Prostate gland (tissue), 2 donors: ENCODE measurements at regions not wholly inside any gene's neighbourhood (a gene's known extent, or its start where the extent isn't known, plus 50 kb on each side); places are given as distances from the start of the nearest gene placed in this dataset.
A peak's percentile ranks its signal among the peaks of the same experiment; 100 is the strongest.

Source experiments
- DNase-seq: peaks from one replicate; pipeline ENCODE4 v3.0.0-alpha.2; 2019; ENCODE audit warnings: low spot score
- H3K27ac ChIP-seq, 2 donors: fragments of 200-600 bp; sonication (generic); 2 replicates each; pipeline ENCODE4 v1.5.1; 2017 to 2019
- H3K27me3 ChIP-seq: fragments of 200-600 bp; sonication (generic); replicated peaks from 2 replicates; pipeline ENCODE4 v1.5.1; 2019; ENCODE audit not compliant: insufficient read depth
- H3K36me3 ChIP-seq, 2 donors: fragments of 200-600 bp; sonication (generic); 1 replicate in 1 of 2; 2 replicates in 1 of 2; pipeline versions ENCODE4 v1.5.1 to v1.8.1; 2017 to 2019
- H3K4me1 ChIP-seq: fragments of 200-600 bp; sonication (generic); replicated peaks from 2 replicates; pipeline ENCODE4 v1.5.1; 2019
- H3K4me3 ChIP-seq, 2 donors: fragments of 200-600 bp; sonication (generic); 2 replicates each; pipeline ENCODE4 v1.5.1; 2017 to 2019
- H3K9me3 ChIP-seq: fragments of 200-600 bp; sonication (generic); 2 replicates; pipeline ENCODE4 v1.5.1; 2017
- CTCF ChIP-seq, 4 experiments: fragments of 200-600 bp in 2 of 4; fragments of 450-650 bp in 2 of 4; sonication (generic) in 2 of 4; IDR thresholded peaks; 1 replicate in 3 of 4; 2 replicates in 1 of 4; pipeline ENCODE4 v1.5.1; 2016 to 2019; ENCODE audit warnings: antibody characterized with exemption in 4 of 4, mild to moderate bottlenecking in 2 of 4, moderate library complexity in 2 of 4
- POLR2A ChIP-seq: fragments of 450-650 bp; IDR thresholded peaks from one replicate; pipeline ENCODE4 v1.6.1; 2016; ENCODE audit warnings: antibody characterized with exemption, mild to moderate bottlenecking
- POLR2AphosphoS5 ChIP-seq: sonication (generic); formaldehyde crosslinking; IDR thresholded peaks from one replicate; pipeline ENCODE4 v1.6.1; 2017; ENCODE audit warnings: antibody characterized with exemption
- WGBS: methylation state at CpG from one replicate; pipeline ENCODE4 v1.1.5; 2018; 5-methylcytosine and 5-hydroxymethylcytosine counted together
- intact Hi-C: fragments of 100-400 bp; cut with DNase I; formaldehyde crosslinking; loops from one replicate; pipeline ENCODE4 v1.14.2; 2022

GRCh38 chr3:14328422-14328821 lies 74.0 kb upstream of the SLC6A6 start:
- Histone ChIP-seq H3K9me3 (no peaks in the 10 kb centered on the region), H3K4me1 (no peaks in the 10 kb centered on the region), H3K4me3 (no peak overlapping the region), H3K27ac (no peak overlapping the region), H3K27me3 (no peaks in the 10 kb centered on the region), H3K36me3 (no peaks in the 10 kb centered on the region)
- intact Hi-C loops, result no loop called here
- 91% methylated on average over 3 of the region's 3 CpGs for WGBS
- no peak for DNase-seq
- TF ChIP-seq POLR2A (no peak), CTCF (IDR thresholded peaks at IDR 0.05) (no peak), POLR2AphosphoS5 (no peak)

- Histone ChIP-seq H3K4me3 (no peak overlapping the region), H3K36me3 (no peaks in the 10 kb centered on the region), H3K27me3 (no peaks in the 10 kb centered on the region), H3K4me1 (no peaks in the 10 kb centered on the region), H3K9me3 (no peaks in the 10 kb centered on the region), H3K27ac (no peak overlapping the region)
- intact Hi-C loops, result no loop called here
- TF ChIP-seq POLR2AphosphoS5 (peak; percentile 45), CTCF (IDR thresholded peaks at IDR 0.05) (no peak), POLR2A (no peak)
- no peak for DNase-seq
- 44% methylated on average over 11 of the region's 11 CpGs for WGBS
Observed at GRCh38 chr3:14329116-14329830, 73.1 kb upstream of the SLC6A6 start.

GRCh38 chr3:14329842-14330241 lies 72.6 kb upstream of the SLC6A6 start:
- Histone ChIP-seq H3K9me3 (no peaks in the 10 kb centered on the region), H3K4me1 (no peaks in the 10 kb centered on the region), H3K4me3 (no peak overlapping the region), H3K36me3 (no peaks in the 10 kb centered on the region), H3K27ac (no peak overlapping the region), H3K27me3 (no peaks in the 10 kb centered on the region)
- WGBS, result 88% methylated on average over 7 of the region's 7 CpGs
- intact Hi-C loops, result no loop called here
- no peak for TF ChIP-seq POLR2AphosphoS5
- no peak for TF ChIP-seq POLR2A
- TF ChIP-seq CTCF (IDR thresholded peaks at IDR 0.05), result no peak
- DNase-seq, result no peak

- Histone ChIP-seq H3K36me3 (no peaks in the 10 kb centered on the region), H3K9me3 (no peaks in the 10 kb centered on the region), H3K4me1 (no peaks in the 10 kb centered on the region), H3K4me3 (no peak overlapping the region), H3K27ac (no peak overlapping the region), H3K27me3 (no peaks in the 10 kb centered on the region)
- 93% methylated on average over 10 of the region's 10 CpGs for WGBS
- TF ChIP-seq CTCF (IDR thresholded peaks at IDR 0.05) (no peak), POLR2AphosphoS5 (no peak), POLR2A (no peak)
- DNase-seq, result no peak
- intact Hi-C loops, result no loop called here
Observed at GRCh38 chr3:14330508-14330907, 71.9 kb upstream of the SLC6A6 start.

- no peaks in the 10 kb centered on the region for H3K36me3 ChIP-seq
- intact Hi-C loops, result no loop called here
- H3K9me3 ChIP-seq, result no peaks in the 10 kb centered on the region
- 94% methylated on average over 6 of the region's 6 CpGs for WGBS
- no peak for TF ChIP-seq CTCF (IDR thresholded peaks at IDR 0.05)
- TF ChIP-seq POLR2A, result no peak
- TF ChIP-seq POLR2AphosphoS5, result no peak
- no peak overlapping the region for H3K4me3 ChIP-seq
- H3K27ac ChIP-seq, result no peak overlapping the region
- H3K27me3 ChIP-seq, result no peaks in the 10 kb centered on the region
- DNase-seq, result no peak
- H3K4me1 ChIP-seq, result no peaks in the 10 kb centered on the region
Observed at GRCh38 chr3:14331251-14331650, 71.2 kb upstream of the SLC6A6 start.
